ENCODE measurements at regions not wholly inside any gene's neighbourhood (a gene's known extent, or its start where the extent isn't known, plus 50 kb on each side); places are given as distances from the start of the nearest gene placed in this dataset.

DNA sequence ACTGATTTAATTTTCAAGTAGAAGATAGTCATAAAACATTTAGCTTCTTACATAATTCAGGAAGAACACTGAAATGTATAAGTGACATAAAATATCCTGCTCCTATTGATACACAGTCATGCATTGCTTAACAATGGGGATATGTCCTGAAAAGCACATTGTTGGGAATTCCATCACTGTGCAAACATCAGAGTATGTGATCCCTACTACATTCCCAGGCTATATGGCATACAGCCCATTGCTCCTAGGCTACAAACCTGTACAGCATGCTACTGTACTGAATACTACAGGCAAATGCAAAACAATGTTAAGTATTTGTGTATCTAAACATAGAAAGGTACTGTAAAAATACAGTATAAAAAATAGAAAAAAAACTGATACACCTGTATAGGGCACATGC, 723.9 kb upstream of the ARGLU1 start:
- TF ChIP-seq POLR2AphosphoS5 (IDR thresholded peaks at IDR 0.05; ENCODE audit: borderline replicate concordance, low read depth, low read length) (no peak), EZH2 (IDR thresholded peaks at IDR 0.05) (no peak), FOXP2 (optimal IDR thresholded peaks at IDR 0.05; ENCODE audit: control extremely low read depth, extremely low read length, insufficient read depth) (no peak)

All from SK-N-MC (cell line).